ENCODE measurements at regions not wholly inside any gene's neighbourhood (a gene's known extent, or its start where the extent isn't known, plus 50 kb on each side); places are given as distances from the start of the nearest gene placed in this dataset.

DNA sequence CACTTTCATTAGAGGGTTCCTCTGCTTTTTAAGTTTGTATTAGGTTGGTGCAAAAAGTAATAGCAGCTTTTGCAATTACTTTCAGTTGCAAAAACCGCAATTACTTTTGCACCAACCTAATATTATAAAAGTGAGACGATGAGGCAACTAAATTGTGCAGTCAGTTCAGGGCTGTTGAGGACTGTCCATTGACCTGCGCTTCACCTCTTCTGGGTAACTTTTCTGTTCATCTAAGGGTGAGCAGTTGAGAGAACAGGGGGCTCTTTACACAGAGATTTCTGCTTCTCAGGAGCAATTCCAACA lies 191.3 kb downstream of the AACS start:
- DNase-seq (ENCODE audit: low spot score) = no peak
- in situ Hi-C loops (cut with HindIII; ENCODE audit: low sequenced_read_pairs) = no loop called here

DNA sequence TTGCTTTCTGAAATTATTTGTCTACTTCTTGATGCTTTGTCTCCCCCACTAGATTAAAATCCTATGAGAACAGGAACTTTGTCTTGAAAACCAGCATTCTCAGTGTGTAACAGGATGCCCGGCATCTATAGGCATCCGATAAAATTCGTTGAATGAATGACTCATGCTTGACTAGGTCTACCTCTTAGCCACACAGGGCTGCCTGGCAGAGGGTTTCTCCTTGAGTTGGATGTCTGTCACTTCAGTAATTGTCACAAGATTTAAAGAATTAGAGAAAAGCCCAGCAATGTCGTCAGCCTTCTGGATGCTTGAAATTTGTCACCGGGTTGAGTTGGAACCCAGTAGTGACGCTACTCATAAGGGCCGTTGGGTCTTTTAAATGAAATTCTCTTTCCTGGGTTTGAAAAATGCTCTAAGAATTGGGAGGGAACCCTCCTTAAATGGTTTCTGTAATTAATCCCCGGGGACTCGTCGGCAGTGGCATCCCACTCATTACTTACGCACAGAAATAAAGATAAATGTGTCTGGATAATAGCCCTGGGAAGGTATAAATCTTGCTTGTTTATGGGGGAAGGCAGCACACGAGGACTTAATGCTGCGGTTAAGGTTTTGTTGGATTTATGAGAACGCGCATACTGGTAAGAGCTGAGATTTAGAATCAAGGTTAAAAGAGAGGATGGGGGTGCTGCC lies 194.1 kb downstream of the AACS start:
- in situ Hi-C loops (cut with HindIII; ENCODE audit: low sequenced_read_pairs) = no loop called here
- no peak for DNase-seq (ENCODE audit: low spot score)

GRCh38 chr12:125262851-125263250 lies 197.6 kb downstream of the AACS start:
- no peak for DNase-seq (ENCODE audit: low spot score)
- in situ Hi-C loops (cut with HindIII; ENCODE audit: low sequenced_read_pairs) = no loop called here

DNA sequence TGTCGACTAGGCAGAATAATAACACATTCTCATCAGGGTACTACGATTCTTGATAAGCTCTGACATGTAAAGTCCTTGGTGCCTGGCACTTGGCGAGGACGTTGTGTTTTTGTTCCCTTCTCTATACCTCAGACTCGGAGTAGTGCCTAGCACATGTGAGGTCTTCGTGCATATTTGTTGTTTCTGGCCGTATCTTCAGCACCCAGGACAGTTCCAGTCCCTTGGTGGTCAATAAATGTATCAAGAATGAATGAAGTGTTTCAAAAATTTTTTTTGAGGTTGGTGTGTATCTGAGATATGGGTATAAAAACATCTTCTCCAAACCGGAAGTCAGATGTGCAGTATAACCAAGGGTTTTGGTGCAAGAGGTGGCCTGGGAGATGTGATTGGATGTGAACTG lies 198.2 kb downstream of the AACS start:
- in situ Hi-C loops (cut with HindIII; ENCODE audit: low sequenced_read_pairs) = no loop called here
- no peak for DNase-seq (ENCODE audit: low spot score)

DNA sequence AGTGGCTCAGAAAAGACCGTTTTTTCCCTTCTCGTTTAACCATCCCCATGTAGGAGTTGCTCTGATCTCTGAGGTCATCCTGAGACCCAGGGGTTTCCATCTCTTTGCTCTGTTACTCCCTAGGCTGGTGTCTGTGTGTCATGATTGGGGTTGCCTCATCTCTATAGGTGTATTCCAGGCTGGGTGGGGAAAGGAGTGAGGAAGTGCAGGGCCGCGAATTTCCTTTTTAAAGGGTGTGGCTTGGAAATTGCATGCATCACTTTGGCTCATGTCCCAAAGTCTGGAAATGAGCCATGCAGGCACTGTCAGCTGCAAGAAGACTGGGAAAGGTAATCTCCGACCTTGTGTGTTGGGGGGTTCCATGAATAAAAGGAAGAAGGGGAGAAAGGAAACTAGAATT lies 201.9 kb downstream of the AACS start:
- in situ Hi-C loops (cut with HindIII; ENCODE audit: low sequenced_read_pairs) = no loop called here
- DNase-seq (ENCODE audit: low spot score) = no peak

DNA sequence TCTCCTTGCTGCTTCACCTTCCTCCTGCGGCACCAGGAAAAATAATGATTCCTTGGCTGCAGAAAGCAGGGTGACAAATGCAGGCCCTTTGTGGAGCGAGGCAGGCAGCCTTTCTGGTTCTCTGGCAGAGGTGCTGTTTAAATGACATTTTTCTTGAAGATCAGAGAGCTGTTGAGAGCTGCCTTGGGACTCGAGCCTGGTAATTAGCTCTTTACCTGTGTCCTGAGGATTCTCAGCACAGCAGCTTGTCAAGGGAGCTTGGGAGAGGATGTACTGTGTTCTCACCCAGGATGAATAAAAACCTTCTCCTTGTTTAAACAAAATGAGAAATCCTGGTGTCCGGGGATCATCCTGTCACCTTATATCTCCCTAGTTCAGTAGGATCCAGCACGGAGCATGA lies 204.0 kb downstream of the AACS start:
- in situ Hi-C loops (cut with HindIII; ENCODE audit: low sequenced_read_pairs) = no loop called here
- no peak for DNase-seq (ENCODE audit: low spot score)

GRCh38 chr12:125271892-125272291 lies 206.7 kb downstream of the AACS start:
- in situ Hi-C loops (cut with HindIII; ENCODE audit: low sequenced_read_pairs) = no loop called here
- peak; percentile 34 for DNase-seq (ENCODE audit: low spot score)

DNA sequence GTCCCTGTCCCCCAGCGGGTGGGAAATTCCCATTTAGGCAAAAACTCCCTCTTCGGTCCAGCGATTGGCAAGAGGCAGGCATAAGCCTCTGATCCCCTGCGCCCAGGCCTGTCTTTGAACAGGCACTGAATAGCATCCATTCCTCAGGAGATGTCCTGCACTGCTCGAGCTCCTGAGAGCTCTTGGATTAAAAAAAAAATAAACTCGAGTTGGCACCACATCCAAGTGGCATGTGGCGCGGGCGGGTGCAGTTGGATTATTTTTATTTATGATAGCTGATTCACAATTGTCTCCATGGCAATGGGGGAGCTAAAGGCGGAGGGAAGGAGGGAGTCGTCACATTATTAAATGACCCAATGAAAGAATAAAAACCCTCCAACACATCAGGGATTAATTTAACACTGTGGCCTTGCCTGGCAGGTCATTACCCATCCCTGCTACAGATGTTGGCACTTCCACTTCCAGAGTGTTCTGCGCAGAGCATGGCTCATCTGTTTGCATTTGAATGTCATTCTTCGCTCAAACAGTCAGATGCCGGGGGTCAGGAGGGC lies 207.2 kb downstream of the AACS start:
- no peak for DNase-seq (ENCODE audit: low spot score)
- in situ Hi-C loops (cut with HindIII; ENCODE audit: low sequenced_read_pairs) = no loop called here

DNA sequence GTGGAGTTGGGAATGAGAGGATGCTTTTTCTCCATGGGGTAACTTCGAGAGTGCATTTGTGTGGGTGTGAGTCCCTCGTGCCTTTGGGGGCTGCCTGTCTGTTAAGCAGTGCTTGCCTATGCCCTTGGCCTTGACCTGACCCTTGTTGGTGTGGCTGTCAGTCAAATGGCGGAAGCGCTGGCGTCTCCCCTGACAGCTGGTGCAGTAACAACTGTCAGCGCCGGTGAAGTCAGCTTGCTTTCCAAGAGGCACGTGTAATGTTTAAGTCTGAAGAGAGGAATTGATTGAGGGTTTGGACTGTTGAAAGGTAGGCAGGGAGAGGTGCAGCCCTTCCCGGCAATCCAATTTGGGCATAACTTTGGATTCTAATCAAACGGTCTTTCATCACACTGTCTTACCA lies 211.3 kb downstream of the AACS start:
- no peak for DNase-seq (ENCODE audit: low spot score)
- in situ Hi-C loops (cut with HindIII; ENCODE audit: low sequenced_read_pairs) = no loop called here

GRCh38 chr12:125280482-125281377 lies 215.5 kb downstream of the AACS start:
- DNase-seq (ENCODE audit: low spot score) = no peak
- in situ Hi-C loops (cut with HindIII; ENCODE audit: low sequenced_read_pairs) = no loop called here

DNA sequence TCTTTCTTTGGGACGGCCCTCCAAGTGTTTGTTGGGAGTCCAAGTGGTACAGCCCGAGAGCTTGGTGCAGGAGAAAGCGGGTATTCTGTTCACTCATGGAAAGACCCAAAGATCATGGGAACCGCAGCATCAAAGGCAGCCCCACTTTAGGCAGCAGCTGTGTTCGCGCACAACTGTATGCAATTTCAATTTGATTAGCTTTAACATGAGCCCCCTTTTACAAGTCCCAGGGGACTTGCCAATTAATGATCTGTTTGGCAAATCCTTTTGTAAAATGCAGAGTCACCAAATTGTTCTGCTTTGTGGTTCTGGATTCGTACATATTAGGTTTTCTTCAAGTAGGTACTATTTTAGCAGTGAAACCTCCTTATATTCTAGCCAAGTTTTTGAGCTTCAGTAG lies 217.7 kb downstream of the AACS start:
- no peak for DNase-seq (ENCODE audit: low spot score)
- in situ Hi-C loops (cut with HindIII; ENCODE audit: low sequenced_read_pairs) = no loop called here

DNA sequence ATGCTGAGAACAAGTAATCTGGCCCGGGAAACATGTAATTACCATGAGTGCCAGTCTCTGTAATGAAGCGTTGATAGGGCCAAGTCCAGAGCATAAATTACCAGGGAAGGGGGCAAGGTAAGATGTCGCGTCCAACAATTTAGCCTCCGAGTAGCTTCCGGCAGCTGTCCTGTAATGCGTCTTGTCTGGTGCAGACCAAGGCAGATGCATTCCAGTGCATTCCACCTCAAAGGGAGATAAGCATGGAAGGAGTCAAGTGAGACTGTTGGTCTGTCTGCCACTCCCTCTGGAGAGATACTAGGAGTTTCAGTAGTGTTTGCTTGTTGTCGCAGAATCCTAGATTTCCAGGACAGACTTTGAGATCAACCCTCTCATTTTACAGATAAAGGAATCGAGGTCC lies 218.3 kb downstream of the AACS start:
- no peak for DNase-seq (ENCODE audit: low spot score)
- in situ Hi-C loops (cut with HindIII; ENCODE audit: low sequenced_read_pairs) = no loop called here

GRCh38 chr12:125284087-125284486 lies 218.9 kb downstream of the AACS start:
- no peak for DNase-seq (ENCODE audit: low spot score)
- in situ Hi-C loops (cut with HindIII; ENCODE audit: low sequenced_read_pairs) = no loop called here

GRCh38 chr12:125284945-125285685 lies 219.9 kb downstream of the AACS start:
- in situ Hi-C loops (cut with HindIII; ENCODE audit: low sequenced_read_pairs) = no loop called here
- DNase-seq (ENCODE audit: low spot score) = no peak

- in situ Hi-C loops (cut with HindIII; ENCODE audit: low sequenced_read_pairs) = no loop called here
- no peak for DNase-seq (ENCODE audit: low spot score)
These were observed 220.9 kb downstream of the AACS start for GRCh38 chr12:125286005-125286727.

- in situ Hi-C loops (cut with HindIII; ENCODE audit: low sequenced_read_pairs) = no loop called here
- DNase-seq (ENCODE audit: low spot score) = no peak
These were observed 222.1 kb downstream of the AACS start for GRCh38 chr12:125287155-125287847.

DNA sequence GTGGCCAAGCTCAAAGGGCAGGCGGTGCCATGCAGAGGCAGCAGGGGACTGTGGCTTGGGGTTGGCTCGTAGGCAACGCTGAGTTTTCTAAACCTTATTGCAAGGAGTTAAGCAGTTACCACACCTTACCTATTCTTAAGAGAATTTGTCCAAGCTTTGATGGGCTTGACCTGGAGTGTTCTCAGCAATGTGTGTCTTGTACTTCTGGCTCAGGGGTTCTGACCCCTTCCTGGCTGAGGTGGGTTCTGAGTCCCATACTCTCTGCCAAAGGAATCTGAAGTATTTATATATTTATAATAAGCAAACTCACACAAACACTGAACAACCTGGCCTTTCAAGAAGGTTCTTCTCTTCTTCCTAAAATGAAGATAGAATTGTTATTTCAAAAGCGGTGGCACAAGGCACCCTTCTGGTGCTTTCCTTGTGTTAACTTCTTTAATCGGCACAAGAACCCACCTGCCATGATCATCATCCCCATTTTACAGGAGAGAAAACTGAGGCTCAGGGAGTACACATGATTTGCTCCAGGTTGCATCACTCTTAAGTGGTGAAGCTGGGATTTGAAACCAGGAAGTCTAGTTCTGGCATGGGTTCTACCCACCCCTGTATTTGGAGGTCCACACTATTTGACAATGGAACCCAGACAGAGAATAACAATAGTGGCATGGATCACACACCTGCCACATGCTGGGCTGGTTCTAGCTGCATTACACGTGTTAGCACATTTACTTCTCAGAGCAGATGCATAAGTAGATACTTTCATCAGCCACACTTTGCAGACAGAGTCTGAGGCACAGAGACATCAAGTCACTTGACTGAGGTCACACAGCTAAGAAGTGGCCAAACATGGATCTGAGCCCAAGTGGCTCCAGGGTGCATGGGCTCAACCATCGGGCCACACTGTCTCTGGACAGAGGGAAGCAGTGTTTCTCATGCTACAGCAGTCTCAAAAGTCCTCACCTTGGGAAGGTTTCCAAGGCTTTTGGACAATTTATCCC lies 224.0 kb downstream of the AACS start:
- DNase-seq (ENCODE audit: low spot score) = no peak
- in situ Hi-C loops (cut with HindIII; ENCODE audit: low sequenced_read_pairs) = no loop called here

DNA sequence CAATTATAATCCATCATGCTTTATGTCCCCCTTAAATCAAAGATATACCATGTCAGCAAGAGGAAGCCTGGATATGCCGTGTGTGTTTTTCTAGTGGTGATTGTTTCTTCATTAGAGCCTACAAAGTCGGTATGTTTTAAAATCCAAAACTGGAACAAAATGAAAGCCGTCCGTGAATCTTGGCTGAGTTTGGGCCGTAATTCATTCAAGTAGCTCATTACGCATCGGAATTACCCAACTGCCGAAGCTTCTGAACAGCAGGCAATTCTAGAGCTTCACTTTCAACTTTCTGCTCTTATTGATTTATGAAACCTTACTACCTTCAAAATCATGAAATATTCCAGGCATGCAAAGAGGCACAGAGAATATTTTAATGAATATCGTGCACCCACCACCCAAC lies 224.7 kb downstream of the AACS start:
- in situ Hi-C loops (cut with HindIII; ENCODE audit: low sequenced_read_pairs) = no loop called here
- DNase-seq (ENCODE audit: low spot score) = no peak

Data from G401 (cell line).